Sigmoid colon (tissue), 6 donors: ENCODE measurements at regions not wholly inside any gene's neighbourhood (a gene's known extent, or its start where the extent isn't known, plus 50 kb on each side); places are given as distances from the start of the nearest gene placed in this dataset.

Source experiments
- DNase-seq: peaks from one replicate; pipeline ENCODE4 v3.0.0-alpha.2; 2019
- H3K27ac ChIP-seq, 4 donors: fragments of 200-600 bp; sonication (generic); one replicate each; pipeline ENCODE4 v1.5.1; 2016 to 2019; ENCODE audit warnings: mild to moderate bottlenecking in 1 of 4
- H3K27me3 ChIP-seq, 3 donors: fragments of 200-600 bp; sonication (generic); one replicate each; pipeline ENCODE4 v1.5.1; 2019; ENCODE audit warnings: mild to moderate bottlenecking in 1 of 3
- H3K36me3 ChIP-seq, 4 donors: fragments of 200-600 bp; sonication (generic); one replicate each; pipeline ENCODE4 v1.5.1; 2016 to 2019
- H3K4me1 ChIP-seq, 4 donors: fragments of 200-600 bp; sonication (generic); one replicate each; pipeline ENCODE4 v1.5.1; 2017 to 2019
- H3K4me3 ChIP-seq, 4 donors: fragments of 200-600 bp; sonication (generic); one replicate each; pipeline ENCODE4 v1.5.1; 2017 to 2019; ENCODE audit warnings: mild to moderate bottlenecking in 2 of 4, moderate library complexity in 1 of 4
- H3K9me3 ChIP-seq, 4 donors: fragments of 200-600 bp in 3 of 4; sonication (generic) in 3 of 4; one replicate each; pipeline versions ENCODE4 v1.5.1 to v1.6.1; 2013 to 2019
- CTCF ChIP-seq, 4 experiments: fragments of 450-650 bp in 3 of 4; fragments of 200-600 bp in 1 of 4; IDR thresholded peaks; one replicate each; pipeline ENCODE4 v1.5.1; 2016 to 2019; ENCODE audit warnings: antibody characterized with exemption in 4 of 4, mild to moderate bottlenecking in 3 of 4, moderate library complexity in 2 of 4
- EP300 ChIP-seq, 4 donors: sonication (generic); formaldehyde crosslinking; IDR thresholded peaks; one replicate each; pipeline ENCODE4 v1.6.1; 2017; ENCODE audit warnings: antibody characterized with exemption in 4 of 4
- POLR2A ChIP-seq, 2 donors: fragments of 450-650 bp; IDR thresholded peaks; one replicate each; pipeline ENCODE4 v1.6.1; 2016; ENCODE audit warnings: antibody characterized with exemption in 2 of 2, mild to moderate bottlenecking in 2 of 2, moderate library complexity in 2 of 2
- POLR2AphosphoS5 ChIP-seq, 4 donors: sonication (generic); formaldehyde crosslinking; IDR thresholded peaks; one replicate each; pipeline ENCODE4 v1.6.1; 2017; ENCODE audit warnings: antibody characterized with exemption in 4 of 4
- WGBS, 2 donors: extraction: QIAGEN DNeasy Blood & Tissue Kit; methylation state at CpG; one replicate each; pipeline ENCODE4 v1.1.7; 2013; 5-methylcytosine and 5-hydroxymethylcytosine counted together
- intact Hi-C: fragments of 100-400 bp; cut with DNase I; formaldehyde crosslinking; loops from one replicate; pipeline ENCODE4 v1.15.1; 2023
- donor health status: healthy with polysubstance abuse.
- donor health status: healthy.

GRCh38 chr18:30705943-30706342, 336.6 kb downstream of the DSC3 start:
- Histone ChIP-seq H3K9me3 (no peaks in the 10 kb centered on the region), H3K36me3 (no peaks in the 10 kb centered on the region), H3K27me3 (no peaks in the 10 kb centered on the region), H3K4me3 (no peak overlapping the region), H3K27ac (no peak overlapping the region), H3K4me1 (no peaks in the 10 kb centered on the region)
- 38 to 66% methylated on average over 4 of the region's 4 CpGs for WGBS, 2 donors
- DNase-seq, result no peak
- TF ChIP-seq POLR2A (IDR thresholded peaks at IDR 0.05) (no peak), EP300 (IDR thresholded peaks at IDR 0.05) (no peak), POLR2AphosphoS5 (IDR thresholded peaks at IDR 0.05) (no peak), CTCF (IDR thresholded peaks at IDR 0.05) (no peak)
- intact Hi-C loops, result no loop called here

- Histone ChIP-seq H3K9me3 (no peaks in the 10 kb centered on the region), H3K36me3 (no peaks in the 10 kb centered on the region), H3K27ac (no peak overlapping the region), H3K4me3 (no peak overlapping the region), H3K4me1 (no peaks in the 10 kb centered on the region), H3K27me3 (no peaks in the 10 kb centered on the region)
- DNase-seq, result no peak
- TF ChIP-seq CTCF (IDR thresholded peaks at IDR 0.05), result no peak
- no peak for TF ChIP-seq EP300 (IDR thresholded peaks at IDR 0.05)
- TF ChIP-seq POLR2AphosphoS5 (IDR thresholded peaks at IDR 0.05), result no peak
- no peak for TF ChIP-seq POLR2A (IDR thresholded peaks at IDR 0.05)
- 78 to 95% methylated on average over 1 of the region's 1 CpG for WGBS, 2 donors
- intact Hi-C loops, result no loop called here
Measured at GRCh38 chr18:30698571-30698970, 344.0 kb downstream of the DSC3 start.

- no peaks in the 10 kb centered on the region for H3K9me3 ChIP-seq
- H3K4me1 ChIP-seq, result no peaks in the 10 kb centered on the region
- H3K4me3 ChIP-seq, result no peak overlapping the region
- DNase-seq, result no peak
- TF ChIP-seq EP300 (IDR thresholded peaks at IDR 0.05) (no peak), POLR2AphosphoS5 (IDR thresholded peaks at IDR 0.05) (no peak), POLR2A (IDR thresholded peaks at IDR 0.05) (no peak), CTCF (IDR thresholded peaks at IDR 0.05) (no peak)
- no peaks in the 10 kb centered on the region for H3K27me3 ChIP-seq
- intact Hi-C loops, result no loop called here
- WGBS, 2 donors, result 86 to 89% methylated on average over 5 of the region's 5 CpGs
- no peak overlapping the region for H3K27ac ChIP-seq
- H3K36me3 ChIP-seq, result no peaks in the 10 kb centered on the region
Measured at GRCh38 chr18:30696201-30696600, 346.3 kb downstream of the DSC3 start.

GRCh38 chr18:30694773-30695172, 347.8 kb downstream of the DSC3 start:
- no peaks in the 10 kb centered on the region for H3K9me3 ChIP-seq
- no peak overlapping the region for H3K4me3 ChIP-seq
- H3K27ac ChIP-seq, result no peak overlapping the region
- WGBS, 2 donors, result 93 to 95% methylated on average over 3 of the region's 3 CpGs
- no peaks in the 10 kb centered on the region for H3K36me3 ChIP-seq
- no peak for TF ChIP-seq POLR2AphosphoS5 (IDR thresholded peaks at IDR 0.05)
- no peak for TF ChIP-seq CTCF (IDR thresholded peaks at IDR 0.05)
- TF ChIP-seq POLR2A (IDR thresholded peaks at IDR 0.05), result no peak
- TF ChIP-seq EP300 (IDR thresholded peaks at IDR 0.05), result no peak
- no peak for DNase-seq
- no peaks in the 10 kb centered on the region for H3K4me1 ChIP-seq
- H3K27me3 ChIP-seq, result no peaks in the 10 kb centered on the region
- intact Hi-C loops, result no loop called here

- Histone ChIP-seq H3K4me1 (no peaks in the 10 kb centered on the region), H3K36me3 (no peaks in the 10 kb centered on the region), H3K4me3 (no peak overlapping the region), H3K27me3 (no peaks in the 10 kb centered on the region), H3K9me3 (no peaks in the 10 kb centered on the region), H3K27ac (no peak overlapping the region)
- no peak for DNase-seq
- TF ChIP-seq CTCF (IDR thresholded peaks at IDR 0.05) (no peak), POLR2AphosphoS5 (IDR thresholded peaks at IDR 0.05) (no peak), EP300 (IDR thresholded peaks at IDR 0.05) (no peak), POLR2A (IDR thresholded peaks at IDR 0.05) (no peak)
- 61 to 83% methylated on average over 2 of the region's 2 CpGs for WGBS, 2 donors
- intact Hi-C loops, result loop anchor here (10.0 kb wide), 1 partner anchor 64 kb away; no protein-coding TSS in a partner anchor
Measured at GRCh38 chr18:30689216-30689615, 353.3 kb downstream of the DSC3 start.
